Ovary (tissue), 3 donors: ENCODE measurements at regions not wholly inside any gene's neighbourhood (a gene's known extent, or its start where the extent isn't known, plus 50 kb on each side); places are given as distances from the start of the nearest gene placed in this dataset.

Experiments used
- CTCF ChIP-seq, 3 donors: fragments of 450-650 bp in 2 of 3; fragments of 200-600 bp in 1 of 3; IDR thresholded peaks; one replicate each; pipeline versions ENCODE4 v1.5.1 to v1.8.0; 2016 to 2022; ENCODE audit warnings: antibody characterized with exemption in 3 of 3, mild to moderate bottlenecking in 1 of 3
- EP300 ChIP-seq: sonication (generic); formaldehyde crosslinking; IDR thresholded peaks from one replicate; pipeline ENCODE4 v1.6.1; 2017; ENCODE audit warnings: antibody characterized with exemption
- POLR2A ChIP-seq: fragments of 450-650 bp; IDR thresholded peaks from one replicate; pipeline ENCODE4 v1.6.1; 2017; ENCODE audit warnings: antibody characterized with exemption, mild to moderate bottlenecking, moderate library complexity
- donor health status: DM: no; HTN: no; CAD: no.

- TF ChIP-seq CTCF (IDR thresholded peaks at IDR 0.05) (no peak), EP300 (no peak), POLR2A (no peak)
Observed at GRCh38 chr5:129174480-129174879, 79.9 kb downstream of the ISOC1 start.
